ENCODE measurements at regions not wholly inside any gene's neighbourhood (a gene's known extent, or its start where the extent isn't known, plus 50 kb on each side); places are given as distances from the start of the nearest gene placed in this dataset.
"Not testable (repeated sequence)": the region's sequence is repeated elsewhere in the genome, so short reads cannot be mapped to it uniquely, and the experiment has no call there.

GRCh38 chr3:152909180-152909883 lies 74.4 kb downstream of the P2RY1 start:
- H3K27ac ChIP-seq (ENCODE audit: low read depth, low read length, poor library complexity, severe bottlenecking), result no peak overlapping the region

DNA sequence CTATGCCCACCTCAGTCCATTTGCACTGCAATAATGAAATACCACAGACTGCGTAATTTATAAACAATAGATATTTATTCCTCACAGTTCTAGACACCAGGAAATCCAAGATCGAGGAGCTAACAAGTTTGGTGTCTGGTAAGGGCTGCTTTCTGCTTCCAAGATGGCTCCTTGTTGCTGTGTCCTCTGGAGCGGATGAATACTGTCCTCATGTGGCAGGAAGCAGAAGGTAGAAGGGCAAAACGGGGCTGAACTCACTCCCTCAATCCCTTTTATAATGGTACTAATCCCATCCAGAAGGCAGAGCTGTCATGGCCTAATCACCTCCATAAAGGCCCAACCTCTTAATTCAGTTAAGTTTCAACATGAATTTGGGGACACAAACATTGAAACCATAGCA lies 75.3 kb downstream of the P2RY1 start:
- CTCF ChIA-PET (ENCODE audit: unreplicated experiment), result no interaction called here
- POLR2A ChIA-PET, result no interaction called here
- TF ChIP-seq EZH2phosphoT487 (IDR thresholded peaks at IDR 0.05; ENCODE audit: borderline replicate concordance, low read depth, low read length), result no peak
- TF ChIP-seq, protein P1, sequence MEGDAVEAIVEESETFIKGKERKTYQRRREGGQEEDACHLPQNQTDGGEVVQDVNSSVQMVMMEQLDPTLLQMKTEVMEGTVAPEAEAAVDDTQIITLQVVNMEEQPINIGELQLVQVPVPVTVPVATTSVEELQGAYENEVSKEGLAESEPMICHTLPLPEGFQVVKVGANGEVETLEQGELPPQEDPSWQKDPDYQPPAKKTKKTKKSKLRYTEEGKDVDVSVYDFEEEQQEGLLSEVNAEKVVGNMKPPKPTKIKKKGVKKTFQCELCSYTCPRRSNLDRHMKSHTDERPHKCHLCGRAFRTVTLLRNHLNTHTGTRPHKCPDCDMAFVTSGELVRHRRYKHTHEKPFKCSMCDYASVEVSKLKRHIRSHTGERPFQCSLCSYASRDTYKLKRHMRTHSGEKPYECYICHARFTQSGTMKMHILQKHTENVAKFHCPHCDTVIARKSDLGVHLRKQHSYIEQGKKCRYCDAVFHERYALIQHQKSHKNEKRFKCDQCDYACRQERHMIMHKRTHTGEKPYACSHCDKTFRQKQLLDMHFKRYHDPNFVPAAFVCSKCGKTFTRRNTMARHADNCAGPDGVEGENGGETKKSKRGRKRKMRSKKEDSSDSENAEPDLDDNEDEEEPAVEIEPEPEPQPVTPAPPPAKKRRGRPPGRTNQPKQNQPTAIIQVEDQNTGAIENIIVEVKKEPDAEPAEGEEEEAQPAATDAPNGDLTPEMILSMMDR (conservative IDR thresholded peaks at IDR 0.05; ENCODE audit: low read length), result no peak

More at GRCh38 chr3:152909180-152909883, 74.4 kb downstream of the P2RY1 start:
- no TSS peak for BruUV-seq (replicated peaks)
- TF ChIP-seq, protein P1 (conservative IDR thresholded peaks at IDR 0.05; ENCODE audit: low read length), result no peak
- TF ChIP-seq EZH2phosphoT487 (IDR thresholded peaks at IDR 0.05; ENCODE audit: borderline replicate concordance, low read depth, low read length), result no peak
- no peaks in the 10 kb centered on the region for H3K36me3 ChIP-seq (ENCODE audit: insufficient read depth, low read length)
- H3K4me3 ChIP-seq (ENCODE audit: low read depth, low read length, poor library complexity, severe bottlenecking), result no peak overlapping the region
- no peaks in the 10 kb centered on the region for H3K9me3 ChIP-seq (ENCODE audit: low read length)
- ChIA-PET CTCF (ENCODE audit: unreplicated experiment) (no interaction called here), POLR2A (no interaction called here)
- no peaks in the 10 kb centered on the region for H3K4me1 ChIP-seq (ENCODE audit: insufficient read depth, low read length, poor library complexity, severe bottlenecking)
- H3K4me2 ChIP-seq (ENCODE audit: low read length), result no peak overlapping the region
- H3K9me2 ChIP-seq (ENCODE audit: insufficient read depth, low read length), result no peaks in the 10 kb centered on the region
- DNase-seq (ENCODE audit: low spot score), result no peak
- no peak overlapping the region for H2AFZ ChIP-seq (ENCODE audit: low read length)
- no peaks in the 10 kb centered on the region for H3K79me2 ChIP-seq (ENCODE audit: insufficient read depth, low read depth, low read length)
- H4K20me1 ChIP-seq (ENCODE audit: insufficient read depth, low read length), result no peaks in the 10 kb centered on the region
- intact Hi-C loops (cut with micrococcal nuclease; ENCODE audit: unreplicated experiment), result no loop called here

DNA sequence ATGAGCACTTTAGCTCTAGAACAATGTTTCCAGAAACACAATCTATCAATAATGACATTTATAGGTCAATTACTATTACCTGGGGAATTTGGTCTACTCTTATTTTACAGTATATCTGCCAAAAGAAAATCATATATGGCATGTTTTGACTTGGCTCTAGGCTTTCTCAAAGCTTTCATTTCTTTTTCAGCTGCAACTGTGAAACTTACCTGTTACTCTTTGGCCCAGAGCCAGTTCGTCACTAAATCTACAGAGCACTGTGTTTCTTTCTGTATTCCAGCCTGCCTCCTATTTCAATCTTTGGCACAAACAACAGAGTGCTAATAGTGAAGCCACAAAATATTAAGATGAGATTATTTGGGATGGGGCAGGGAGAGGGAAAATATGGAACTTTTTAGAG lies 76.0 kb downstream of the P2RY1 start:
- Histone ChIP-seq H3K4me3 (ENCODE audit: low read depth, low read length, poor library complexity, severe bottlenecking) (no peak overlapping the region), H2AFZ (ENCODE audit: low read length) (no peak overlapping the region), H3K9me2 (ENCODE audit: insufficient read depth, low read length) (no peaks in the 10 kb centered on the region), H3K4me2 (ENCODE audit: low read length) (no peak overlapping the region), H3K79me2 (ENCODE audit: insufficient read depth, low read depth, low read length) (no peaks in the 10 kb centered on the region), H3K27ac (ENCODE audit: low read depth, low read length, poor library complexity, severe bottlenecking) (no peak overlapping the region), H3K36me3 (ENCODE audit: insufficient read depth, low read length) (no peaks in the 10 kb centered on the region), H3K9me3 (ENCODE audit: low read length) (no peaks in the 10 kb centered on the region), H4K20me1 (ENCODE audit: insufficient read depth, low read length) (no peaks in the 10 kb centered on the region), H3K4me1 (ENCODE audit: insufficient read depth, low read length, poor library complexity, severe bottlenecking) (no peaks in the 10 kb centered on the region)
- no TSS peak for BruUV-seq (replicated peaks)
- DNase-seq (ENCODE audit: low spot score), result no peak
- TF ChIP-seq EZH2phosphoT487 (IDR thresholded peaks at IDR 0.05; ENCODE audit: borderline replicate concordance, low read depth, low read length), result no peak
- TF ChIP-seq, protein P1 (conservative IDR thresholded peaks at IDR 0.05; ENCODE audit: low read length), result no peak
- intact Hi-C loops (cut with micrococcal nuclease; ENCODE audit: unreplicated experiment), result no loop called here
- ChIA-PET POLR2A (no interaction called here), CTCF (ENCODE audit: unreplicated experiment) (no interaction called here)

More for the DNA sequence above, 75.3 kb downstream of the P2RY1 start:
- Histone ChIP-seq H3K79me2 (ENCODE audit: insufficient read depth, low read depth, low read length) (no peaks in the 10 kb centered on the region), H3K4me2 (ENCODE audit: low read length) (no peak overlapping the region), H3K36me3 (ENCODE audit: insufficient read depth, low read length) (no peaks in the 10 kb centered on the region), H3K9me3 (ENCODE audit: low read length) (no peaks in the 10 kb centered on the region), H3K9me2 (ENCODE audit: insufficient read depth, low read length) (no peaks in the 10 kb centered on the region), H3K27ac (ENCODE audit: low read depth, low read length, poor library complexity, severe bottlenecking) (no peak overlapping the region), H2AFZ (ENCODE audit: low read length) (no peak overlapping the region), H3K4me1 (ENCODE audit: insufficient read depth, low read length, poor library complexity, severe bottlenecking) (no peaks in the 10 kb centered on the region), H4K20me1 (ENCODE audit: insufficient read depth, low read length) (no peaks in the 10 kb centered on the region), H3K4me3 (ENCODE audit: low read depth, low read length, poor library complexity, severe bottlenecking) (no peak overlapping the region)
- intact Hi-C loops (cut with micrococcal nuclease; ENCODE audit: unreplicated experiment), result no loop called here
- no TSS peak for BruUV-seq (replicated peaks)
- no peak for DNase-seq (ENCODE audit: low spot score)

- H3K9me3 ChIP-seq (ENCODE audit: low read length); DNase-seq (ENCODE audit: low spot score); H3K4me3 ChIP-seq (ENCODE audit: low read depth, low read length, poor library complexity, severe bottlenecking); CTCF ChIA-PET (ENCODE audit: unreplicated experiment); H3K27ac ChIP-seq (ENCODE audit: low read depth, low read length, poor library complexity, severe bottlenecking); H3K9me2 ChIP-seq (ENCODE audit: insufficient read depth, low read length); H3K36me3 ChIP-seq (ENCODE audit: insufficient read depth, low read length); H3K4me1 ChIP-seq (ENCODE audit: insufficient read depth, low read length, poor library complexity, severe bottlenecking); H3K4me2 ChIP-seq (ENCODE audit: low read length); H2AFZ ChIP-seq (ENCODE audit: low read length); BruUV-seq (replicated peaks); H4K20me1 ChIP-seq (ENCODE audit: insufficient read depth, low read length); intact Hi-C loops (cut with micrococcal nuclease; ENCODE audit: unreplicated experiment); H3K79me2 ChIP-seq (ENCODE audit: insufficient read depth, low read depth, low read length): not testable (repeated sequence)
- POLR2A ChIA-PET, result interaction anchor here (0.6 to 0.7 kb wide), 2 partner anchors 14 to 45 kb away, joined by 3 to 6 read pairs; no protein-coding TSS in a partner anchor
Observed at GRCh38 chr3:152914743-152915142, 79.8 kb downstream of the P2RY1 start.

Data from OCI-LY7 (cell line).